ENCODE measurements at regions not wholly inside any gene's neighbourhood (a gene's known extent, or its start where the extent isn't known, plus 50 kb on each side); places are given as distances from the start of the nearest gene placed in this dataset.
A peak's percentile ranks its signal among the peaks of the same experiment; 100 is the strongest.

- no peak overlapping the region for H3K4me3 ChIP-seq (ENCODE audit: low read length)
- no peaks in the 10 kb centered on the region for H3K27me3 ChIP-seq (ENCODE audit: control insufficient read depth, insufficient read depth, low read length)
- H3K27ac ChIP-seq (ENCODE audit: low read length): no peak overlapping the region
- no peaks in the 10 kb centered on the region for H3K9me3 ChIP-seq (replicated peaks; ENCODE audit: control insufficient read depth, low read depth, low read length)
- no peaks in the 10 kb centered on the region for H3K36me3 ChIP-seq (ENCODE audit: control insufficient read depth, insufficient read depth, low read length)
- no peak for DNase-seq
- no peaks in the 10 kb centered on the region for H3K4me1 ChIP-seq (ENCODE audit: control insufficient read depth, insufficient read depth, low read length)
Measured at GRCh38 chr12:17370621-17371020, 719.4 kb downstream of the RERGL start.

- no peaks in the 10 kb centered on the region for H3K4me1 ChIP-seq (ENCODE audit: control insufficient read depth, insufficient read depth, low read length)
- no peaks in the 10 kb centered on the region for H3K27me3 ChIP-seq (ENCODE audit: control insufficient read depth, insufficient read depth, low read length)
- H3K4me3 ChIP-seq (ENCODE audit: low read length): no peak overlapping the region
- DNase-seq: no peak
- H3K9me3 ChIP-seq (replicated peaks; ENCODE audit: control insufficient read depth, low read depth, low read length): no peaks in the 10 kb centered on the region
- no CpG with 5 or more reads among the region's 1 CpG for WGBS (ENCODE audit: insufficient coverage)
- no peak overlapping the region for H3K27ac ChIP-seq (ENCODE audit: low read length)
- no peaks in the 10 kb centered on the region for H3K36me3 ChIP-seq (ENCODE audit: control insufficient read depth, insufficient read depth, low read length)
Measured at GRCh38 chr12:17369556-17369955, 720.4 kb downstream of the RERGL start.

GRCh38 chr12:17361224-17361623 is 728.8 kb downstream of the RERGL start:
- no peak for DNase-seq
- no peaks in the 10 kb centered on the region for H3K36me3 ChIP-seq (ENCODE audit: control insufficient read depth, insufficient read depth, low read length)
- no peak overlapping the region for H3K27ac ChIP-seq (ENCODE audit: low read length)
- no CpG with 5 or more reads among the region's 3 CpGs for WGBS (ENCODE audit: insufficient coverage)
- no peaks in the 10 kb centered on the region for H3K4me1 ChIP-seq (ENCODE audit: control insufficient read depth, insufficient read depth, low read length)
- no peaks in the 10 kb centered on the region for H3K9me3 ChIP-seq (replicated peaks; ENCODE audit: control insufficient read depth, low read depth, low read length)
- no peaks in the 10 kb centered on the region for H3K27me3 ChIP-seq (ENCODE audit: control insufficient read depth, insufficient read depth, low read length)
- no peak overlapping the region for H3K4me3 ChIP-seq (ENCODE audit: low read length)

GRCh38 chr12:17358835-17359234 is 731.2 kb downstream of the RERGL start:
- no peak overlapping the region for H3K4me3 ChIP-seq (ENCODE audit: low read length)
- 35% methylated on average over 2 of the region's 3 CpGs for WGBS (ENCODE audit: insufficient coverage)

GRCh38 chr12:17357396-17357795 is 732.6 kb downstream of the RERGL start:
- peak; percentile 0 for DNase-seq
- Histone ChIP-seq H3K4me3 (ENCODE audit: low read length) (no peak overlapping the region), H3K4me1 (ENCODE audit: control insufficient read depth, insufficient read depth, low read length) (no peaks in the 10 kb centered on the region), H3K27me3 (ENCODE audit: control insufficient read depth, insufficient read depth, low read length) (no peaks in the 10 kb centered on the region), H3K27ac (ENCODE audit: low read length) (no peak overlapping the region), H3K36me3 (ENCODE audit: control insufficient read depth, insufficient read depth, low read length) (no peaks in the 10 kb centered on the region), H3K9me3 (replicated peaks; ENCODE audit: control insufficient read depth, low read depth, low read length) (no peaks in the 10 kb centered on the region)
- 13% methylated on average over 1 of the region's 1 CpG for WGBS (ENCODE audit: insufficient coverage)

More at GRCh38 chr12:17358835-17359234, 731.2 kb downstream of the RERGL start:
- H3K27ac ChIP-seq (ENCODE audit: low read length): no peak overlapping the region
- H3K36me3 ChIP-seq (ENCODE audit: control insufficient read depth, insufficient read depth, low read length): no peaks in the 10 kb centered on the region
- no peak for DNase-seq
- no peaks in the 10 kb centered on the region for H3K4me1 ChIP-seq (ENCODE audit: control insufficient read depth, insufficient read depth, low read length)
- no peaks in the 10 kb centered on the region for H3K27me3 ChIP-seq (ENCODE audit: control insufficient read depth, insufficient read depth, low read length)
- H3K9me3 ChIP-seq (replicated peaks; ENCODE audit: control insufficient read depth, low read depth, low read length): no peaks in the 10 kb centered on the region

GRCh38 chr12:17352164-17352563 is 737.8 kb downstream of the RERGL start:
- no peaks in the 10 kb centered on the region for H3K9me3 ChIP-seq (replicated peaks; ENCODE audit: control insufficient read depth, low read depth, low read length)
- no CpG with 5 or more reads among the region's 1 CpG for WGBS (ENCODE audit: insufficient coverage)
- H3K27ac ChIP-seq (ENCODE audit: low read length): no peak overlapping the region
- no peaks in the 10 kb centered on the region for H3K27me3 ChIP-seq (ENCODE audit: control insufficient read depth, insufficient read depth, low read length)
- H3K4me3 ChIP-seq (ENCODE audit: low read length): no peak overlapping the region
- no peaks in the 10 kb centered on the region for H3K36me3 ChIP-seq (ENCODE audit: control insufficient read depth, insufficient read depth, low read length)
- DNase-seq: no peak
- H3K4me1 ChIP-seq (ENCODE audit: control insufficient read depth, insufficient read depth, low read length): no peaks in the 10 kb centered on the region

- no peak overlapping the region for H3K27ac ChIP-seq (ENCODE audit: low read length)
- no peak overlapping the region for H3K4me3 ChIP-seq (ENCODE audit: low read length)
- no peaks in the 10 kb centered on the region for H3K27me3 ChIP-seq (ENCODE audit: control insufficient read depth, insufficient read depth, low read length)
- H3K4me1 ChIP-seq (ENCODE audit: control insufficient read depth, insufficient read depth, low read length): no peaks in the 10 kb centered on the region
- DNase-seq: no peak
- H3K9me3 ChIP-seq (replicated peaks; ENCODE audit: control insufficient read depth, low read depth, low read length): no peaks in the 10 kb centered on the region
- H3K36me3 ChIP-seq (ENCODE audit: control insufficient read depth, insufficient read depth, low read length): no peaks in the 10 kb centered on the region
Measured at GRCh38 chr12:17348311-17348710, 741.7 kb downstream of the RERGL start.

- H3K36me3 ChIP-seq (ENCODE audit: control insufficient read depth, insufficient read depth, low read length): no peaks in the 10 kb centered on the region
- WGBS (ENCODE audit: insufficient coverage): 83% methylated on average over 1 of the region's 1 CpG
- H3K27ac ChIP-seq (ENCODE audit: low read length): no peak overlapping the region
- DNase-seq: no peak
- H3K4me3 ChIP-seq (ENCODE audit: low read length): no peak overlapping the region
- no peaks in the 10 kb centered on the region for H3K27me3 ChIP-seq (ENCODE audit: control insufficient read depth, insufficient read depth, low read length)
- H3K9me3 ChIP-seq (replicated peaks; ENCODE audit: control insufficient read depth, low read depth, low read length): no peaks in the 10 kb centered on the region
- H3K4me1 ChIP-seq (ENCODE audit: control insufficient read depth, insufficient read depth, low read length): no peaks in the 10 kb centered on the region
Measured at GRCh38 chr12:17344649-17345048, 738.7 kb upstream of the LMO3 start.

GRCh38 chr12:17342381-17342961 is 736.5 kb upstream of the LMO3 start:
- Histone ChIP-seq H3K4me1 (ENCODE audit: control insufficient read depth, insufficient read depth, low read length) (no peaks in the 10 kb centered on the region), H3K27ac (ENCODE audit: low read length) (no peak overlapping the region), H3K4me3 (ENCODE audit: low read length) (no peak overlapping the region), H3K36me3 (ENCODE audit: control insufficient read depth, insufficient read depth, low read length) (no peaks in the 10 kb centered on the region), H3K9me3 (replicated peaks; ENCODE audit: control insufficient read depth, low read depth, low read length) (no peaks in the 10 kb centered on the region), H3K27me3 (ENCODE audit: control insufficient read depth, insufficient read depth, low read length) (no peaks in the 10 kb centered on the region)
- WGBS (ENCODE audit: insufficient coverage): 50% methylated on average over 1 of the region's 1 CpG
- DNase-seq: no peak

- Histone ChIP-seq H3K4me3 (ENCODE audit: low read length) (no peak overlapping the region), H3K9me3 (replicated peaks; ENCODE audit: control insufficient read depth, low read depth, low read length) (no peaks in the 10 kb centered on the region), H3K27me3 (ENCODE audit: control insufficient read depth, insufficient read depth, low read length) (no peaks in the 10 kb centered on the region), H3K27ac (ENCODE audit: low read length) (no peak overlapping the region), H3K36me3 (ENCODE audit: control insufficient read depth, insufficient read depth, low read length) (no peaks in the 10 kb centered on the region), H3K4me1 (ENCODE audit: control insufficient read depth, insufficient read depth, low read length) (no peaks in the 10 kb centered on the region)
- DNase-seq: no peak
- no CpG with 5 or more reads among the region's 3 CpGs for WGBS (ENCODE audit: insufficient coverage)
Measured at GRCh38 chr12:17335487-17335886, 729.5 kb upstream of the LMO3 start.

- Histone ChIP-seq H3K4me3 (ENCODE audit: low read length) (no peak overlapping the region), H3K9me3 (replicated peaks; ENCODE audit: control insufficient read depth, low read depth, low read length) (no peaks in the 10 kb centered on the region), H3K36me3 (ENCODE audit: control insufficient read depth, insufficient read depth, low read length) (no peaks in the 10 kb centered on the region), H3K27me3 (ENCODE audit: control insufficient read depth, insufficient read depth, low read length) (no peaks in the 10 kb centered on the region), H3K27ac (ENCODE audit: low read length) (no peak overlapping the region), H3K4me1 (ENCODE audit: control insufficient read depth, insufficient read depth, low read length) (no peaks in the 10 kb centered on the region)
- 67% methylated on average over 1 of the region's 3 CpGs for WGBS (ENCODE audit: insufficient coverage)
- no peak for DNase-seq
Measured at GRCh38 chr12:17334784-17335183, 728.8 kb upstream of the LMO3 start.
